MM.1S (cell line): ENCODE measurements at regions not wholly inside any gene's neighbourhood (a gene's known extent, or its start where the extent isn't known, plus 50 kb on each side); places are given as distances from the start of the nearest gene placed in this dataset.

Experiments used
- DNase-seq: peaks from one replicate; pipeline ENCODE4 v3.0.0-alpha.2; 2015
- H2AFZ ChIP-seq: fragments of 300-600 bp; sonication (generic); 2 replicates; pipeline ENCODE4 v1.6.0; 2016; ENCODE audit warnings: antibody characterized with exemption, low read length
- H3F3A ChIP-seq: fragments of 300-600 bp; sonication (generic); 2 replicates; pipeline ENCODE4 v1.6.1; 2016; ENCODE audit warnings: mild to moderate bottlenecking, antibody characterized with exemption, low read length, moderate library complexity, mixed read lengths; ENCODE audit not compliant: insufficient read depth
- H3K27ac ChIP-seq: fragments of 300-600 bp; sonication (generic); 2 replicates; pipeline ENCODE4 v1.5.1; 2016; ENCODE audit warnings: mild to moderate bottlenecking, low read length
- H3K27me3 ChIP-seq: fragments of 300-600 bp; sonication (generic); replicated peaks from 2 replicates; pipeline ENCODE4 v1.6.0; 2016; ENCODE audit warnings: low read length; ENCODE audit not compliant: insufficient read depth
- H3K36me3 ChIP-seq: fragments of 300-600 bp; sonication (generic); replicated peaks from 2 replicates; pipeline ENCODE4 v1.6.1; 2016; ENCODE audit warnings: mild to moderate bottlenecking, low read length, mixed read lengths; ENCODE audit not compliant: insufficient read depth
- H3K4me1 ChIP-seq: fragments of 300-600 bp; sonication (generic); 2 replicates; pipeline ENCODE4 v1.6.1; 2016; ENCODE audit warnings: low read length, mixed read lengths
- H3K4me2 ChIP-seq: fragments of 300-600 bp; sonication (generic); 2 replicates; pipeline ENCODE4 v1.6.0; 2016; ENCODE audit warnings: low read depth, low read length
- H3K4me3 ChIP-seq: fragments of 300-600 bp; sonication (generic); 2 replicates; pipeline ENCODE4 v1.5.1; 2016; ENCODE audit warnings: low read length, mixed read lengths
- H3K79me2 ChIP-seq: fragments of 300-600 bp; sonication (generic); 2 replicates; pipeline ENCODE4 v1.6.1; 2016; ENCODE audit warnings: mixed run types, low read length, mixed read lengths
- H3K9ac ChIP-seq: fragments of 300-600 bp; sonication (generic); 2 replicates; pipeline ENCODE4 v1.6.1; 2016; ENCODE audit warnings: low read length, mixed read lengths
- H3K9me2 ChIP-seq: fragments of 300-600 bp; sonication (generic); replicated peaks from 2 replicates; pipeline ENCODE4 v1.6.1; 2016; ENCODE audit warnings: mild to moderate bottlenecking, low read length, mixed read lengths; ENCODE audit not compliant: insufficient read depth
- H3K9me3 ChIP-seq: fragments of 300-600 bp; sonication (generic); replicated peaks from 2 replicates; pipeline ENCODE4 v1.6.1; 2016; ENCODE audit warnings: mild to moderate bottlenecking, low read length, mixed read lengths; ENCODE audit not compliant: insufficient read depth
- H4K20me1 ChIP-seq: fragments of 300-600 bp; sonication (generic); 2 replicates; pipeline ENCODE4 v1.6.1; 2016; ENCODE audit warnings: mild to moderate bottlenecking, low read length, moderate library complexity, mixed read lengths; ENCODE audit not compliant: insufficient read depth
- CTCF ChIP-seq: fragments of 300-600 bp; sonication (generic); IDR thresholded peaks from 2 replicates; pipeline ENCODE4 v1.5.1; 2016; ENCODE audit warnings: antibody characterized with exemption, low read length, mixed read lengths
- EZH2 ChIP-seq: fragments of 300-600 bp; sonication (generic); optimal IDR thresholded peaks from 2 replicates; pipeline ENCODE3; 2017; ENCODE audit warnings: low read depth, mild to moderate bottlenecking, antibody characterized with exemption, low read length, mixed read lengths
- EZH2phosphoT487 ChIP-seq: fragments of 300-600 bp; sonication (generic); IDR thresholded peaks from 2 replicates; pipeline ENCODE4 v1.6.1; 2018; ENCODE audit warnings: antibody characterized with exemption, low read length

- Histone ChIP-seq H3K9ac (no peak overlapping the region), H3K4me3 (no peak overlapping the region), H3K4me1 (no peaks in the 10 kb centered on the region), H3K4me2 (no peak overlapping the region), H4K20me1 (no peaks in the 10 kb centered on the region), H3K79me2 (no peaks in the 10 kb centered on the region), H3K9me2 (no peaks in the 10 kb centered on the region), H3K27ac (no peak overlapping the region), H2AFZ (no peak overlapping the region), H3K27me3 (no peaks in the 10 kb centered on the region), H3K36me3 (no peaks in the 10 kb centered on the region), H3K9me3 (no peaks in the 10 kb centered on the region), H3F3A (no peaks in the 10 kb centered on the region)
- no peak for TF ChIP-seq EZH2phosphoT487
- TF ChIP-seq EZH2, result no peak
- no peak for TF ChIP-seq CTCF
- no peak for DNase-seq
Observed at GRCh38 chrX:114134465-114134864, 449.4 kb upstream of the HTR2C start.

GRCh38 chrX:114127411-114128025 lies 456.4 kb upstream of the HTR2C start:
- H2AFZ ChIP-seq, result no peak overlapping the region
- no peaks in the 10 kb centered on the region for H3K4me1 ChIP-seq
- no peak overlapping the region for H3K9ac ChIP-seq
- no peaks in the 10 kb centered on the region for H4K20me1 ChIP-seq
- H3K79me2 ChIP-seq, result no peaks in the 10 kb centered on the region
- no peaks in the 10 kb centered on the region for H3K36me3 ChIP-seq
- TF ChIP-seq EZH2 (no peak), CTCF (no peak), EZH2phosphoT487 (no peak)
- no peaks in the 10 kb centered on the region for H3K9me2 ChIP-seq
- no peaks in the 10 kb centered on the region for H3K9me3 ChIP-seq
- no peak overlapping the region for H3K4me3 ChIP-seq
- H3K4me2 ChIP-seq, result no peak overlapping the region
- DNase-seq, result no peak
- H3K27me3 ChIP-seq, result no peaks in the 10 kb centered on the region
- no peak overlapping the region for H3K27ac ChIP-seq
- H3F3A ChIP-seq, result no peaks in the 10 kb centered on the region

- DNase-seq, result no peak
- H3K4me1 ChIP-seq, result no peaks in the 10 kb centered on the region
- no peaks in the 10 kb centered on the region for H3K9me3 ChIP-seq
- H3K27ac ChIP-seq, result no peak overlapping the region
- H3K4me2 ChIP-seq, result no peak overlapping the region
- H3F3A ChIP-seq, result no peaks in the 10 kb centered on the region
- no peaks in the 10 kb centered on the region for H3K36me3 ChIP-seq
- H2AFZ ChIP-seq, result no peak overlapping the region
- H3K4me3 ChIP-seq, result no peak overlapping the region
- no peaks in the 10 kb centered on the region for H3K27me3 ChIP-seq
- H3K9ac ChIP-seq, result no peak overlapping the region
- no peaks in the 10 kb centered on the region for H3K79me2 ChIP-seq
- TF ChIP-seq CTCF, result no peak
- no peak for TF ChIP-seq EZH2phosphoT487
- no peak for TF ChIP-seq EZH2
- no peaks in the 10 kb centered on the region for H3K9me2 ChIP-seq
- H4K20me1 ChIP-seq, result no peaks in the 10 kb centered on the region
Observed at GRCh38 chrX:114127005-114127404, 456.9 kb upstream of the HTR2C start.
